K562 (cell line): ENCODE measurements at regions not wholly inside any gene's neighbourhood (a gene's known extent, or its start where the extent isn't known, plus 50 kb on each side); places are given as distances from the start of the nearest gene placed in this dataset.
A peak's percentile ranks its signal among the peaks of the same experiment; 100 is the strongest.

Experiments used
- ETS1 ChIP-seq: conservative IDR thresholded peaks from 2 replicates; pipeline ENCODE4 v1.6.1; 2011; ENCODE audit warnings: low read depth, mild to moderate bottlenecking, low read length; ENCODE audit not compliant: control insufficient read depth
- FOXA3 ChIP-seq, 2 experiments: fragments of 450-650 bp in 1 of 2; sonication (generic) in 1 of 2; formaldehyde crosslinking; IDR thresholded peaks in 1 of 2; conservative IDR thresholded peaks in 1 of 2; 2 replicates each; pipeline versions ENCODE4 v1.4.0 to v1.8.0; 2020 to 2022; ENCODE audit warnings: mild to moderate bottlenecking in 2 of 2, missing genetic modification reagents in 1 of 2
- LCOR ChIP-seq: sonication (generic); formaldehyde crosslinking; IDR thresholded peaks from 2 replicates; pipeline ENCODE4 v1.8.0; 2022; ENCODE audit warnings: mild to moderate bottlenecking, missing genetic modification reagents
- MAFG ChIP-seq: fragments of 450-650 bp; conservative IDR thresholded peaks from 2 replicates; pipeline ENCODE4 v1.6.1; 2016; ENCODE audit warnings: missing genetic modification characterization, missing compliant biosample characterization
- NFE2L1 ChIP-seq: fragments of 450-650 bp; IDR thresholded peaks from 2 replicates; pipeline ENCODE4 v1.6.1; 2016; ENCODE audit warnings: missing genetic modification characterization, low read depth, mild to moderate bottlenecking, missing compliant biosample characterization, moderate library complexity, borderline replicate concordance
- PHB2 ChIP-seq: fragments of 450-650 bp; IDR thresholded peaks from 2 replicates; pipeline ENCODE4 v1.6.1; 2017; ENCODE audit warnings: low read depth
- ZNF280A ChIP-seq: fragments of 450-650 bp; IDR thresholded peaks from 2 replicates; pipeline ENCODE4 v1.6.1; 2018; ENCODE audit warnings: mild to moderate bottlenecking, low read depth; ENCODE audit not compliant: partially characterized antibody
- ZNF407 ChIP-seq: fragments of 450-650 bp; IDR thresholded peaks from 2 replicates; pipeline ENCODE4 v1.6.1; 2016; ENCODE audit warnings: low read depth

GRCh38 chr18:1011349-1011748 lies 106.7 kb downstream of the ADCYAP1 start (continued):
- no peak for TF ChIP-seq ZNF407
- no peak for TF ChIP-seq FOXA3 (CRISPR knock-in tag; conservative IDR thresholded peaks at IDR 0.05 in 1 of 2, IDR thresholded peaks at IDR 0.05 in 1 of 2)
- TF ChIP-seq ZNF280A = no peak
- TF ChIP-seq LCOR (CRISPR knock-in tag) = no peak
- TF ChIP-seq PHB2 = no peak
- peak; percentile 99 for TF ChIP-seq MAFG (tag)
- no peak for TF ChIP-seq ETS1
- TF ChIP-seq NFE2L1 (tag) = peak; percentile 96
